ENCODE measurements at regions not wholly inside any gene's neighbourhood (a gene's known extent, or its start where the extent isn't known, plus 50 kb on each side); places are given as distances from the start of the nearest gene placed in this dataset.
"Not testable (repeated sequence)": the region's sequence is repeated elsewhere in the genome, so short reads cannot be mapped to it uniquely, and the experiment has no call there.

GRCh38 chr7:110396021-110396420 is 694.9 kb upstream of the LRRN3 start:
- peaks cover 3% of the 10 kb centered on the region for H3K27me3 Mint-ChIP-seq
- H3K4me1 Mint-ChIP-seq (ENCODE audit: low read depth), result no peaks in the 10 kb centered on the region
- no peaks in the 10 kb centered on the region for H3K9me3 Mint-ChIP-seq
- no peak for DNase-seq
- H3K27ac Mint-ChIP-seq, result no peak overlapping the region
- H3K4me3 Mint-ChIP-seq, result no peak overlapping the region
- H3K36me3 Mint-ChIP-seq (ENCODE audit: low read depth), result no peaks in the 10 kb centered on the region

- Mint-ChIP-seq H3K4me3 (no peak overlapping the region), H3K27me3 (no peaks in the 10 kb centered on the region), H3K9me3 (no peaks in the 10 kb centered on the region), H3K27ac (no peak overlapping the region), H3K36me3 (ENCODE audit: low read depth) (no peaks in the 10 kb centered on the region), H3K4me1 (ENCODE audit: low read depth) (no peaks in the 10 kb centered on the region)
- DNase-seq, result no peak
Measured at GRCh38 chr7:110397927-110398660, 692.8 kb upstream of the LRRN3 start.

GRCh38 chr7:110399421-110399820 is 691.5 kb upstream of the LRRN3 start:
- DNase-seq, result no peak
- Mint-ChIP-seq H3K36me3 (ENCODE audit: low read depth) (no peaks in the 10 kb centered on the region), H3K4me3 (no peak overlapping the region), H3K27me3 (no peaks in the 10 kb centered on the region), H3K27ac (no peak overlapping the region), H3K9me3 (no peaks in the 10 kb centered on the region), H3K4me1 (ENCODE audit: low read depth) (no peaks in the 10 kb centered on the region)

GRCh38 chr7:110400411-110400810 is 690.5 kb upstream of the LRRN3 start:
- H3K27ac Mint-ChIP-seq, result no peak overlapping the region

GRCh38 chr7:110407242-110407641 is 683.7 kb upstream of the LRRN3 start:
- Mint-ChIP-seq H3K27me3 (no peaks in the 10 kb centered on the region), H3K4me3 (no peak overlapping the region), H3K36me3 (ENCODE audit: low read depth) (no peaks in the 10 kb centered on the region), H3K27ac (no peak overlapping the region), H3K9me3 (no peaks in the 10 kb centered on the region), H3K4me1 (ENCODE audit: low read depth) (no peaks in the 10 kb centered on the region)
- DNase-seq, result no peak

More at GRCh38 chr7:110400411-110400810, 690.5 kb upstream of the LRRN3 start:
- no peaks in the 10 kb centered on the region for H3K4me1 Mint-ChIP-seq (ENCODE audit: low read depth)
- H3K36me3 Mint-ChIP-seq (ENCODE audit: low read depth), result no peaks in the 10 kb centered on the region
- no peaks in the 10 kb centered on the region for H3K27me3 Mint-ChIP-seq
- no peak for DNase-seq
- no peak overlapping the region for H3K4me3 Mint-ChIP-seq
- H3K9me3 Mint-ChIP-seq, result no peaks in the 10 kb centered on the region

GRCh38 chr7:110407706-110408105 is 683.2 kb upstream of the LRRN3 start:
- Mint-ChIP-seq H3K4me1 (ENCODE audit: low read depth) (no peaks in the 10 kb centered on the region), H3K27ac (no peak overlapping the region), H3K9me3 (no peaks in the 10 kb centered on the region), H3K36me3 (ENCODE audit: low read depth) (no peaks in the 10 kb centered on the region), H3K27me3 (no peaks in the 10 kb centered on the region), H3K4me3 (no peak overlapping the region)
- DNase-seq, result no peak

- no peaks in the 10 kb centered on the region for H3K36me3 Mint-ChIP-seq (ENCODE audit: low read depth)
- H3K4me3 Mint-ChIP-seq, result no peak overlapping the region
- H3K27me3 Mint-ChIP-seq, result no peaks in the 10 kb centered on the region
- no peak overlapping the region for H3K27ac Mint-ChIP-seq
- no peaks in the 10 kb centered on the region for H3K4me1 Mint-ChIP-seq (ENCODE audit: low read depth)
- no peak for DNase-seq
- H3K9me3 Mint-ChIP-seq, result no peaks in the 10 kb centered on the region
Measured at GRCh38 chr7:110412614-110413013, 678.3 kb upstream of the LRRN3 start.

- no peak overlapping the region for H3K27ac Mint-ChIP-seq
- no peaks in the 10 kb centered on the region for H3K36me3 Mint-ChIP-seq (ENCODE audit: low read depth)
- no peaks in the 10 kb centered on the region for H3K4me1 Mint-ChIP-seq (ENCODE audit: low read depth)
- H3K27me3 Mint-ChIP-seq, result no peaks in the 10 kb centered on the region
- H3K4me3 Mint-ChIP-seq, result no peak overlapping the region
- no peak for DNase-seq
- H3K9me3 Mint-ChIP-seq, result no peaks in the 10 kb centered on the region
Measured at GRCh38 chr7:110413038-110413437, 677.9 kb upstream of the LRRN3 start.

- no peak for DNase-seq
- Mint-ChIP-seq H3K4me1 (ENCODE audit: low read depth) (no peaks in the 10 kb centered on the region), H3K36me3 (ENCODE audit: low read depth) (no peaks in the 10 kb centered on the region), H3K4me3 (no peak overlapping the region), H3K9me3 (no peaks in the 10 kb centered on the region), H3K27me3 (no peaks in the 10 kb centered on the region), H3K27ac (no peak overlapping the region)
Measured at GRCh38 chr7:110417611-110418010, 673.3 kb upstream of the LRRN3 start.

GRCh38 chr7:110418659-110419280 is 672.2 kb upstream of the LRRN3 start:
- Mint-ChIP-seq H3K27me3 (no peaks in the 10 kb centered on the region), H3K4me1 (ENCODE audit: low read depth) (no peaks in the 10 kb centered on the region), H3K27ac (no peak overlapping the region), H3K36me3 (ENCODE audit: low read depth) (no peaks in the 10 kb centered on the region), H3K9me3 (no peaks in the 10 kb centered on the region), H3K4me3 (no peak overlapping the region)
- no peak for DNase-seq

GRCh38 chr7:110420788-110421187 is 670.1 kb upstream of the LRRN3 start:
- Mint-ChIP-seq H3K27ac (no peak overlapping the region), H3K27me3 (no peaks in the 10 kb centered on the region), H3K4me3 (no peak overlapping the region), H3K36me3 (ENCODE audit: low read depth) (no peaks in the 10 kb centered on the region), H3K4me1 (ENCODE audit: low read depth) (no peaks in the 10 kb centered on the region), H3K9me3 (no peaks in the 10 kb centered on the region)
- DNase-seq, result no peak

GRCh38 chr7:110421490-110422241 is 669.3 kb upstream of the LRRN3 start:
- Mint-ChIP-seq H3K27ac (no peak overlapping the region), H3K4me3 (no peak overlapping the region), H3K4me1 (ENCODE audit: low read depth) (no peaks in the 10 kb centered on the region), H3K36me3 (ENCODE audit: low read depth) (no peaks in the 10 kb centered on the region), H3K9me3 (no peaks in the 10 kb centered on the region), H3K27me3 (no peaks in the 10 kb centered on the region)
- no peak for DNase-seq

GRCh38 chr7:110432061-110432553 is 658.8 kb upstream of the LRRN3 start:
- Mint-ChIP-seq H3K36me3 (ENCODE audit: low read depth) (no peaks in the 10 kb centered on the region), H3K27ac (no peak overlapping the region), H3K4me1 (ENCODE audit: low read depth) (no peaks in the 10 kb centered on the region), H3K9me3 (no peaks in the 10 kb centered on the region), H3K27me3 (no peaks in the 10 kb centered on the region), H3K4me3 (no peak overlapping the region)
- DNase-seq, result no peak

- H3K9me3 Mint-ChIP-seq; H3K4me1 Mint-ChIP-seq (ENCODE audit: low read depth); H3K36me3 Mint-ChIP-seq (ENCODE audit: low read depth); H3K4me3 Mint-ChIP-seq; H3K27me3 Mint-ChIP-seq; H3K27ac Mint-ChIP-seq; DNase-seq: not testable (repeated sequence)
Measured at GRCh38 chr7:110438926-110439325, 652.0 kb upstream of the LRRN3 start.

GRCh38 chr7:110442381-110442837 is 648.5 kb upstream of the LRRN3 start:
- peaks cover 6% of the 10 kb centered on the region for H3K9me3 Mint-ChIP-seq
- no peaks in the 10 kb centered on the region for H3K27me3 Mint-ChIP-seq
- no peak overlapping the region for H3K4me3 Mint-ChIP-seq
- no peak for DNase-seq
- no peaks in the 10 kb centered on the region for H3K4me1 Mint-ChIP-seq (ENCODE audit: low read depth)
- H3K27ac Mint-ChIP-seq, result no peak overlapping the region
- H3K36me3 Mint-ChIP-seq (ENCODE audit: low read depth), result no peaks in the 10 kb centered on the region
